ENCODE measurements at regions not wholly inside any gene's neighbourhood (a gene's known extent, or its start where the extent isn't known, plus 50 kb on each side); places are given as distances from the start of the nearest gene placed in this dataset.

DNA sequence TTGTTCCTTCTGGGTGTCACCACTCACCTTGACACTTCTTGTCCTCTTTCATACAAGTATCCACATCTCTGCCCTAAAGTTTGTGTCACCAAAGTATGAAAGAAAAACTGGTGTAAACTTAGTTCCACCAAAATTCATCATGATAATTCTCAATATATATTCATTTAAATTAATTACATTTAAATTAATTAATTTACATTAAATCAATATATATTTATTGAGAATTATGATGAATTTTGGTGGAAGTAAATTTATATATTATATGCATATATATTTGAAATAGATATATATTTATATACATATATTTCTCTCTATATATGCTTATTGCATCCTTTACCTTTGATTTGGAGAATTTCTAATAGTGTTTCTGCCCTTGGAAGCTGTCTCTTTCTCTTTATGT, 828.3 kb downstream of the PDCD6IP start:
- ChIA-PET CTCF (interaction anchor here (1.8 kb wide), 1 partner anchor 17 kb away, joined by 4 read pairs; no protein-coding TSS in a partner anchor), POLR2A (no interaction called here)
- no peak for DNase-seq (ENCODE audit: extremely low spot score)
- TF ChIP-seq, protein P1, sequence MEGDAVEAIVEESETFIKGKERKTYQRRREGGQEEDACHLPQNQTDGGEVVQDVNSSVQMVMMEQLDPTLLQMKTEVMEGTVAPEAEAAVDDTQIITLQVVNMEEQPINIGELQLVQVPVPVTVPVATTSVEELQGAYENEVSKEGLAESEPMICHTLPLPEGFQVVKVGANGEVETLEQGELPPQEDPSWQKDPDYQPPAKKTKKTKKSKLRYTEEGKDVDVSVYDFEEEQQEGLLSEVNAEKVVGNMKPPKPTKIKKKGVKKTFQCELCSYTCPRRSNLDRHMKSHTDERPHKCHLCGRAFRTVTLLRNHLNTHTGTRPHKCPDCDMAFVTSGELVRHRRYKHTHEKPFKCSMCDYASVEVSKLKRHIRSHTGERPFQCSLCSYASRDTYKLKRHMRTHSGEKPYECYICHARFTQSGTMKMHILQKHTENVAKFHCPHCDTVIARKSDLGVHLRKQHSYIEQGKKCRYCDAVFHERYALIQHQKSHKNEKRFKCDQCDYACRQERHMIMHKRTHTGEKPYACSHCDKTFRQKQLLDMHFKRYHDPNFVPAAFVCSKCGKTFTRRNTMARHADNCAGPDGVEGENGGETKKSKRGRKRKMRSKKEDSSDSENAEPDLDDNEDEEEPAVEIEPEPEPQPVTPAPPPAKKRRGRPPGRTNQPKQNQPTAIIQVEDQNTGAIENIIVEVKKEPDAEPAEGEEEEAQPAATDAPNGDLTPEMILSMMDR (IDR thresholded peaks at IDR 0.05; ENCODE audit: control extremely low read depth, extremely low read depth, low read depth, missing control alignments), result no peak

DNA sequence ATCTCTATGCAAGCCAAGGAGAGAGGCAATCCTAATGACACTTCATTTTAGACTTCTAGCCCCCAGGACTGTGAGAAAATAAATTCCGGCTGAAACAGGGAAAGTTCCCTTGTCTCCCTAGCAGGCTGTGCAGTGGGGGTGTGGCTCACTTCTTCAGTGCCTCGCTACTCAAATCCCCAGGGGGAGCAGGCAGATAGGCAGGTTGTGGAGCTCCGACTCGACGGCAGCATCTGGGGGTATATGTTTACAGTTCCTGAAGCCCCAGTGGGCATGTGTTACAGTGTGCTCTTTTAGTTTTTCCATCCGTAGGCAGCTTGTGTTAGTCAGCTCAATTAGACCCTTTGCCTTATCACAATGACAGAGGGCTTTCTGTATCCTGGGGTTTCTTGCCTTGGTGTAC, 836.5 kb downstream of the PDCD6IP start:
- ChIA-PET POLR2A (no interaction called here), CTCF (no interaction called here)
- TF ChIP-seq, protein P1 (IDR thresholded peaks at IDR 0.05; ENCODE audit: control extremely low read depth, extremely low read depth, low read depth, missing control alignments), result no peak
- no peak for DNase-seq (ENCODE audit: extremely low spot score)

DNA sequence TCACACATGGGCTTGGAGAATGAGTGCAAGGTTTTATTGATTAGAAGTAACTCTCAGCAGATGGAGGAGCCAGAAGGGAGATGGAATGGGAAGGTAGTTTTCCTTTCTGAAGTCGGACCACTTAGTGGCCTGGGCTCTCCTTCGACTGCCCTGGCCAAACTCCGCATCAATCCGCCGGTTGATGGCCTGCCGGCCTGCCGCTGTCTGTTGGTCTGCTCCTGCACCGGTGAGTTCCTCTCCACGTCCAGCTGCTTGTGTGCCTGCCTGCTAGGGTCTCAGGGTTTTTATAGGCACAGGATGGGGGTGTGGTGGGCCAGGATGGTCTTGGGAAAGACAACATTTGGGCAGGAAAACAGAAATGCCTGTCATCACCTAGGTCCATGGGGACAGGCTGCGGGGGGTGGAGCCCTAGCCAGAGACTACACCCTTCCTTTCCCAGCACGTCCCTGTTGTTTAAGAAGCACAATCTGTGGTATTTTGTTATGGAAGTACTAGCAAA, 837.0 kb downstream of the PDCD6IP start:
- TF ChIP-seq, protein P1 (IDR thresholded peaks at IDR 0.05; ENCODE audit: control extremely low read depth, extremely low read depth, low read depth, missing control alignments), result no peak
- POLR2A ChIA-PET, result no interaction called here
- CTCF ChIA-PET, result no interaction called here
- no peak for DNase-seq (ENCODE audit: extremely low spot score)

DNA sequence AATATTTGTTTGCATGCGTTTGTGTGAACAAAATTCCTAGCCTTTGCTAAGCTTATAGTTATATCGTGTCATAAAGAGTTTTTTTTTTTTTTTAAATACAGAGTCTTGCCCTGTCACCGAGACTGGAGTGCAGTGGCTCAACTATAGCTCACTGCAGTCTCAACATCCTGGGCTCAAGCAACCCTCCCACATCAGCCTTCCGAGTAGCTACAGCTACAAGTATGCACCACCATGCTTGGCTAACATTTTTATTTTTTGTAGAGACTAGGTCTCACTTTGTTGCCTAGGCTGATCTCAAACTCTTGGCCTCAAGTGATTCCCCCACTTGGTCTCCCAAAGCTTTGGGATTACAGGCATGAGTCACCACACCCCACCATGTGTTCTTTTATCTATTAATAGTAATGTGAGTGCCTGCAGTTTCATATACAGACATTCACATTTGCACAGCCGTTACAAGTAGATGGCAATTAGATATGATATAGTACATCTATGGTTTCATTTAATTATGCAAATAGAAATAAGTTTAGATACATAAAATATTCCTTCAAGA, 848.6 kb downstream of the PDCD6IP start:
- no peak for DNase-seq (ENCODE audit: extremely low spot score)
- ChIA-PET CTCF (no interaction called here), POLR2A (no interaction called here)
- TF ChIP-seq, protein P1 (IDR thresholded peaks at IDR 0.05; ENCODE audit: control extremely low read depth, extremely low read depth, low read depth, missing control alignments), result no peak

DNA sequence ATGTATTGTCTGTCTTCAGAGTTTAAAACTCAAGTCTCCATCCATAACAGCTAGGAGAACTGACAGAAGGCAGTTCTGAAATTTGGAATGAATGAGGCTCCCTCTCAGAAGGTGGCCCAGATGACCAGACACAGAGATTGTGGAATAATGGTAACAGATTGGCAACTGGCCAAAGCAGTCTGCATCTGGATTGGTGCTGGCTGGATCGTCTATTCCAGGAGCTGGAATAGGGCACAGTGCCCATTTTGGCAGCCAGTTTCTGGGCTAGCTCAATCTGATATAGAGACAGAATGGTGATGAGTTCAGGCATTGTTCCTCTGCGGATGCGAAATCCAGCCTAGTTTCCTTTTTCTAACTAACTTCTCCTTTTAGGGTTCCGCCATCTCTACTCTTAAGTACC, 851.7 kb downstream of the PDCD6IP start:
- CTCF ChIA-PET, result interaction anchor here (0.8 to 1.4 kb wide), 2 partner anchors 12 to 54 kb away, joined by 3 to 4 read pairs; no protein-coding TSS in a partner anchor
- DNase-seq (ENCODE audit: extremely low spot score), result no peak
- TF ChIP-seq, protein P1 (IDR thresholded peaks at IDR 0.05; ENCODE audit: control extremely low read depth, extremely low read depth, low read depth, missing control alignments), result no peak
- POLR2A ChIA-PET, result no interaction called here

DNA sequence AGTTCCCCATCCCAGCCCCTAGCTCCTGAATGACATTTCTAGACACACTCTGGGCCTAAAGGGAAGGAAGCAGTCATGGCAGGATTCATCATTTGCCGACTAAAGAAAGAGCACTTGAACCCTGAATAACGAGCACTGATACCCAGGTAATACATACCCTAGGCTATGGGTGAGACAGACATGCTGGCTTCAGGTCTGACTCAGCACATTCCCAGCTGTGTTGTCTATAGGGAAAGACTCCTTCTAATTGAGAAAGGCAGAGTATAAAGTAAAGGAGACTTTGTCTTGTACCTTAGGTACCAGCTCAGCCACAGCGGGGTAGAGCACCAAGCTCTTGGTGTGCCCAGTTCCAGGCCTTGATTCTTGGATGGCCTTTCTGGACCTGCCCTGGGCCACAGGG, 870.5 kb downstream of the PDCD6IP start:
- POLR2A ChIA-PET, result no interaction called here
- no peak for DNase-seq (ENCODE audit: extremely low spot score)
- CTCF ChIA-PET, result interaction anchor here (2.0 kb wide), 1 partner anchor 10 kb away, joined by 7 read pairs; no protein-coding TSS in a partner anchor
- TF ChIP-seq, protein P1 (IDR thresholded peaks at IDR 0.05; ENCODE audit: control extremely low read depth, extremely low read depth, low read depth, missing control alignments), result no peak
